Liver (tissue), 8 donors: ENCODE measurements at regions not wholly inside any gene's neighbourhood (a gene's known extent, or its start where the extent isn't known, plus 50 kb on each side); places are given as distances from the start of the nearest gene placed in this dataset.

Experiments used
- DNase-seq: peaks from one replicate; pipeline ENCODE4 v3.0.0-alpha.2; 2017; ENCODE audit warnings: low spot score
- H3K27ac ChIP-seq, 2 donors: one replicate each; pipeline ENCODE4 v1.7.0; 2013; ENCODE audit warnings: inconsistent platforms in 2 of 2, low read length in 2 of 2, control low read depth in 1 of 2, low read depth in 1 of 2, mild to moderate bottlenecking in 1 of 2
- H3K27me3 ChIP-seq, 4 donors: one replicate each; pipeline versions ENCODE4 v1.6.1 to v1.7.0; 2013; ENCODE audit warnings: low read length in 3 of 4, inconsistent platforms in 1 of 4, mild to moderate bottlenecking in 1 of 4, moderate library complexity in 1 of 4; ENCODE audit not compliant: control insufficient read depth in 4 of 4, insufficient read depth in 4 of 4
- H3K36me3 ChIP-seq, 4 donors: one replicate each; pipeline versions ENCODE4 v1.6.1 to v1.7.0; 2013; ENCODE audit warnings: low read length in 3 of 4, mild to moderate bottlenecking in 3 of 4, low read depth in 1 of 4, moderate library complexity in 1 of 4; ENCODE audit not compliant: control insufficient read depth in 4 of 4, insufficient read depth in 3 of 4
- H3K4me1 ChIP-seq, 4 donors: one replicate each; pipeline versions ENCODE4 v1.6.1 to v1.7.0; 2013; ENCODE audit warnings: low read length in 3 of 4, mild to moderate bottlenecking in 3 of 4, moderate library complexity in 1 of 4; ENCODE audit not compliant: control insufficient read depth in 4 of 4, insufficient read depth in 4 of 4
- H3K4me3 ChIP-seq, 3 donors: one replicate each; pipeline versions ENCODE4 v1.6.1 to v1.7.0; 2013; ENCODE audit warnings: low read length in 3 of 3, control low read depth in 1 of 3, low read depth in 1 of 3, mild to moderate bottlenecking in 1 of 3
- H3K9ac ChIP-seq, 2 donors: one replicate each; pipeline ENCODE4 v1.7.0; 2013; ENCODE audit warnings: low read length in 2 of 2, mild to moderate bottlenecking in 2 of 2, moderate library complexity in 2 of 2, control low read depth in 1 of 2, low read depth in 1 of 2
- H3K9me3 ChIP-seq, 4 donors: one replicate each; pipeline versions ENCODE4 v1.6.1 to v1.7.0; 2013; ENCODE audit warnings: low read length in 3 of 4; ENCODE audit not compliant: control insufficient read depth in 4 of 4
- ATF3 ChIP-seq: IDR thresholded peaks from 2 replicates; pipeline ENCODE4 v1.6.1; 2016; ENCODE audit warnings: antibody characterized with exemption
- CTCF ChIP-seq: fragments of 150-350 bp; IDR thresholded peaks from 2 replicates; pipeline ENCODE4 v1.5.1; 2017; ENCODE audit warnings: improper control_type of control experiment, low read depth, low read length; ENCODE audit not compliant: missing input control
- FOXA1 ChIP-seq: IDR thresholded peaks from 2 replicates; pipeline ENCODE4 v1.6.1; 2016; ENCODE audit warnings: antibody characterized with exemption
- GABPA ChIP-seq, 2 donors: IDR thresholded peaks in 1 of 2; conservative IDR thresholded peaks in 1 of 2; 2 replicates each; pipeline ENCODE4 v1.6.1; 2016; ENCODE audit warnings: antibody characterized with exemption in 2 of 2, mild to moderate bottlenecking in 1 of 2, moderate library complexity in 1 of 2
- HNF4A ChIP-seq, 2 donors: conservative IDR thresholded peaks; 2 replicates each; pipeline ENCODE4 v1.6.1; 2016; ENCODE audit warnings: antibody characterized with exemption in 2 of 2, mild to moderate bottlenecking in 2 of 2
- HNF4G ChIP-seq: IDR thresholded peaks from 2 replicates; pipeline ENCODE4 v1.6.1; 2016; ENCODE audit warnings: antibody characterized with exemption
- JUND ChIP-seq, 2 donors: IDR thresholded peaks; 2 replicates each; pipeline ENCODE4 v1.6.1; 2016; ENCODE audit warnings: antibody characterized with exemption in 2 of 2
- NR2F2 ChIP-seq: IDR thresholded peaks from 2 replicates; pipeline ENCODE4 v1.6.1; 2016; ENCODE audit warnings: antibody characterized with exemption
- RAD21 ChIP-seq, 2 donors: IDR thresholded peaks; 2 replicates each; pipeline ENCODE4 v1.6.1; 2016; ENCODE audit warnings: antibody characterized with exemption in 2 of 2, mild to moderate bottlenecking in 2 of 2
- RXRA ChIP-seq, 2 donors: IDR thresholded peaks; 2 replicates each; pipeline ENCODE4 v1.6.1; 2017 to 2018; ENCODE audit warnings: antibody characterized with exemption in 2 of 2, mild to moderate bottlenecking in 1 of 2
- SP1 ChIP-seq: IDR thresholded peaks from 2 replicates; pipeline ENCODE4 v1.6.1; 2018; ENCODE audit warnings: antibody characterized with exemption, mild to moderate bottlenecking
- TAF1 ChIP-seq: conservative IDR thresholded peaks from 2 replicates; pipeline ENCODE4 v1.6.1; 2016; ENCODE audit warnings: antibody characterized with exemption, mild to moderate bottlenecking
- YY1 ChIP-seq: IDR thresholded peaks from 2 replicates; pipeline ENCODE4 v1.6.1; 2016; ENCODE audit warnings: antibody characterized with exemption, mild to moderate bottlenecking
- WGBS: extraction: QIAGEN DNeasy Blood & Tissue Kit; methylation state at CpG from one replicate; pipeline ENCODE4 v1.1.7; 2013; 5-methylcytosine and 5-hydroxymethylcytosine counted together
- TF ChIP-seq, protein P1 (sequence below): IDR thresholded peaks from 2 replicates; pipeline ENCODE4 v1.6.1; 2016; ENCODE audit warnings: antibody characterized with exemption
- TF ChIP-seq, protein P2 (sequence below): IDR thresholded peaks from 2 replicates; pipeline ENCODE4 v1.6.1; 2016; ENCODE audit warnings: antibody characterized with exemption
- TF ChIP-seq, protein P3 (sequence below): IDR thresholded peaks from 2 replicates; pipeline ENCODE4 v1.6.1; 2016; ENCODE audit warnings: antibody characterized with exemption, mild to moderate bottlenecking
- donor health status: healthy.
- donor health status: healthy.
- donor health status: healthy.
- donor health status: healthy.
- donor health status: healthy.

DNA sequence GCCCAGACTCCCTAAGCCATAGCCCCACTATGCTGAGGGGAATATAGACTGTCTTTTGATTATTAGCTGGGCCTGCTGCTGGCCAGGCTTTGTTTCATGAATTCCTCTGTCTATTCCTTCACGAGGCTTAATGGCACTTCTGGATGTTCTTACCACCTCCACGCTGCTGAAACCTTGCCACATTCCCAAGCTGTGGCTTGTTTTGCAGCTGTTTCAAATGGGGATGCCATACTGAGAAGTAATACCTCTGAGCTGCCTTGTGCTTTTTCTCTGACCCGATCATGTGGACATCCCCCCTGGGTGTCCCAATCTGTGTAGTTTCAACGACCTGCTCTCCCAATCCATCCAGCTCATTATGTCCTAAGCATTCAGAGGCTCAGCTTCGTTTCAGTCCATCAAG is 114.1 kb downstream of the ICOS start:
- no peak for DNase-seq
- Histone ChIP-seq H3K4me3 (no peak overlapping the region), H3K27ac (no peak overlapping the region), H3K27me3 (peaks cover 0 to 5% (median 0%) of the 10 kb centered on the region in 4 donors), H3K4me1 (no peaks in the 10 kb centered on the region), H3K9me3 (no peaks in the 10 kb centered on the region), H3K9ac (no peak overlapping the region), H3K36me3 (no peaks in the 10 kb centered on the region)
- TF ChIP-seq RAD21 (IDR thresholded peaks at IDR 0.05) (no peak), HNF4G (no peak), JUND (IDR thresholded peaks at IDR 0.05) (no peak), HNF4A (conservative IDR thresholded peaks at IDR 0.05) (no peak)
- TF ChIP-seq, protein P1, sequence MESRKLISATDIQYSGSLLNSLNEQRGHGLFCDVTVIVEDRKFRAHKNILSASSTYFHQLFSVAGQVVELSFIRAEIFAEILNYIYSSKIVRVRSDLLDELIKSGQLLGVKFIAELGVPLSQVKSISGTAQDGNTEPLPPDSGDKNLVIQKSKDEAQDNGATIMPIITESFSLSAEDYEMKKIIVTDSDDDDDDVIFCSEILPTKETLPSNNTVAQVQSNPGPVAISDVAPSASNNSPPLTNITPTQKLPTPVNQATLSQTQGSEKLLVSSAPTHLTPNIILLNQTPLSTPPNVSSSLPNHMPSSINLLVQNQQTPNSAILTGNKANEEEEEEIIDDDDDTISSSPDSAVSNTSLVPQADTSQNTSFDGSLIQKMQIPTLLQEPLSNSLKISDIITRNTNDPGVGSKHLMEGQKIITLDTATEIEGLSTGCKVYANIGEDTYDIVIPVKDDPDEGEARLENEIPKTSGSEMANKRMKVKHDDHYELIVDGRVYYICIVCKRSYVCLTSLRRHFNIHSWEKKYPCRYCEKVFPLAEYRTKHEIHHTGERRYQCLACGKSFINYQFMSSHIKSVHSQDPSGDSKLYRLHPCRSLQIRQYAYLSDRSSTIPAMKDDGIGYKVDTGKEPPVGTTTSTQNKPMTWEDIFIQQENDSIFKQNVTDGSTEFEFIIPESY, result no peak
- 73% methylated on average over 5 of the region's 5 CpGs for WGBS

DNA sequence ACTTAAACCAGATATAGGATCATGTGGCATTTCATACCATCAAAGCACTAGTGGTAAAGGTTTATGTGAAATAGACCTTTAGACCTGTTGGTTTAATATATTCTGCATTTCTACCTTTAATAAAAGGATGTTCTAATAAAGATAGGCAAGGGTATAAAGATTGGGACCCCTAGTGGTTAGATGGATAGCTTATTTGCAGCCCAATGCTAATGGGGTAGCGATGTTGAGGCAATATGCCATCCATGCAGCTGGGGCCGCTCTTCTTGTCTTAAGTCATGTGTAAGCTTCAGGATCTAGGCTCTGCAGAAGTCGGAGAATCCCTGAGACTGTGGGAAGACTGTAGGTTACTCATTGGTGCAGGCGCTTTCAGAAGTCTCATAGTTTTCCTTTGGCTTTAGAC is 114.9 kb downstream of the ICOS start:
- no peaks in the 10 kb centered on the region for H3K4me1 ChIP-seq
- no peak for DNase-seq
- no peak overlapping the region for H3K27ac ChIP-seq
- H3K9ac ChIP-seq, result no peak overlapping the region
- no peaks in the 10 kb centered on the region for H3K9me3 ChIP-seq
- no peak for TF ChIP-seq JUND (IDR thresholded peaks at IDR 0.05)
- TF ChIP-seq TAF1, result no peak
- TF ChIP-seq NR2F2, result no peak
- TF ChIP-seq, protein P2, sequence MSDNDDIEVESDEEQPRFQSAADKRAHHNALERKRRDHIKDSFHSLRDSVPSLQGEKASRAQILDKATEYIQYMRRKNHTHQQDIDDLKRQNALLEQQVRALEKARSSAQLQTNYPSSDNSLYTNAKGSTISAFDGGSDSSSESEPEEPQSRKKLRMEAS, result no peak
- TF ChIP-seq, protein P3, sequence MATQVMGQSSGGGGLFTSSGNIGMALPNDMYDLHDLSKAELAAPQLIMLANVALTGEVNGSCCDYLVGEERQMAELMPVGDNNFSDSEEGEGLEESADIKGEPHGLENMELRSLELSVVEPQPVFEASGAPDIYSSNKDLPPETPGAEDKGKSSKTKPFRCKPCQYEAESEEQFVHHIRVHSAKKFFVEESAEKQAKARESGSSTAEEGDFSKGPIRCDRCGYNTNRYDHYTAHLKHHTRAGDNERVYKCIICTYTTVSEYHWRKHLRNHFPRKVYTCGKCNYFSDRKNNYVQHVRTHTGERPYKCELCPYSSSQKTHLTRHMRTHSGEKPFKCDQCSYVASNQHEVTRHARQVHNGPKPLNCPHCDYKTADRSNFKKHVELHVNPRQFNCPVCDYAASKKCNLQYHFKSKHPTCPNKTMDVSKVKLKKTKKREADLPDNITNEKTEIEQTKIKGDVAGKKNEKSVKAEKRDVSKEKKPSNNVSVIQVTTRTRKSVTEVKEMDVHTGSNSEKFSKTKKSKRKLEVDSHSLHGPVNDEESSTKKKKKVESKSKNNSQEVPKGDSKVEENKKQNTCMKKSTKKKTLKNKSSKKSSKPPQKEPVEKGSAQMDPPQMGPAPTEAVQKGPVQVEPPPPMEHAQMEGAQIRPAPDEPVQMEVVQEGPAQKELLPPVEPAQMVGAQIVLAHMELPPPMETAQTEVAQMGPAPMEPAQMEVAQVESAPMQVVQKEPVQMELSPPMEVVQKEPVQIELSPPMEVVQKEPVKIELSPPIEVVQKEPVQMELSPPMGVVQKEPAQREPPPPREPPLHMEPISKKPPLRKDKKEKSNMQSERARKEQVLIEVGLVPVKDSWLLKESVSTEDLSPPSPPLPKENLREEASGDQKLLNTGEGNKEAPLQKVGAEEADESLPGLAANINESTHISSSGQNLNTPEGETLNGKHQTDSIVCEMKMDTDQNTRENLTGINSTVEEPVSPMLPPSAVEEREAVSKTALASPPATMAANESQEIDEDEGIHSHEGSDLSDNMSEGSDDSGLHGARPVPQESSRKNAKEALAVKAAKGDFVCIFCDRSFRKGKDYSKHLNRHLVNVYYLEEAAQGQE, result no peak
- TF ChIP-seq RAD21 (IDR thresholded peaks at IDR 0.05), result no peak
- TF ChIP-seq FOXA1, result no peak
- TF ChIP-seq SP1, result no peak
- TF ChIP-seq HNF4G, result no peak
- no peak for TF ChIP-seq RXRA (IDR thresholded peaks at IDR 0.05)
- TF ChIP-seq YY1, result no peak
- TF ChIP-seq, protein P1, result no peak
- TF ChIP-seq CTCF, result no peak
- TF ChIP-seq ATF3, result no peak
- TF ChIP-seq HNF4A (conservative IDR thresholded peaks at IDR 0.05), result no peak
- TF ChIP-seq GABPA (IDR thresholded peaks at IDR 0.05 in 1 of 2, conservative IDR thresholded peaks at IDR 0.05 in 1 of 2), result no peak
- H3K4me3 ChIP-seq, result no peak overlapping the region
- peaks cover 0 to 5% (median 0%) of the 10 kb centered on the region in 4 donors for H3K27me3 ChIP-seq
- no peaks in the 10 kb centered on the region for H3K36me3 ChIP-seq
- 94% methylated on average over 4 of the region's 4 CpGs for WGBS
